Right hindlimb (tissue), 1 donor: ENCODE measurements at regions not wholly inside any gene's neighbourhood (a gene's known extent, or its start where the extent isn't known, plus 50 kb on each side); places are given as distances from the start of the nearest gene placed in this dataset.

ENCODE experiments used
- DNase-seq: peaks from one replicate; pipeline ENCODE4 v3.0.0-alpha.2; 2018

DNA sequence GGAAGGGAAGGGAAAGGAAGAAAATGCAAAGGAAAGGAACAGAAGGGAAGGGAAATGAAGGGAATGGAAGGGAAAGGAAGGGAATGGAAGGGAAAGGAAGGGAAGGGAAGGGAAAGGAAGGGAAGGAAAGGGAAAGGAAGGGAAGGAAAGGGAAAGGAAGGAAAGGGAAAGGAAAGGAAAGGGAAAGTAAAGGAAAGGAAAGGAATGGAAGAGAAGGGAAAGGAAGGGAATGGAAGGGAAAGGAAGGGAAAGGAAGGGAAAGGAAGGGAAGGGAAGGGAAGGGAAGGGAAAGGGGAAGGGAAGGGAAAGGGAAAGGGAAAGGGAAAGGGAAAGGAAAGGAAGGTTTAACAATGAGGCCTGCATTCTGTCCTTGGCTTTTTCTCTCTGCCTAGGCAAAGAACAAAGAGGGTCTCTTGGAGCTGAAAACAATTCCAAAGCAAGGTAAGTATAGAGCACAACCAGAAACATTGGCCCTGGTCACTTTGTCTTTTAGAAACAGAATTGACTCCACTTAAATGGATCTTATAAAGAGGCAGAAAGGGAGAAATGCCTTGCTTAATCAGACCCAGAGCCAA, 525.9 kb upstream of the TMPO start:
- DNase-seq: no peak

GRCh38 chr12:97994746-97995484, 520.5 kb upstream of the TMPO start:
- no peak for DNase-seq

GRCh38 chr12:97995559-97995958, 519.8 kb upstream of the TMPO start:
- no peak for DNase-seq

DNA sequence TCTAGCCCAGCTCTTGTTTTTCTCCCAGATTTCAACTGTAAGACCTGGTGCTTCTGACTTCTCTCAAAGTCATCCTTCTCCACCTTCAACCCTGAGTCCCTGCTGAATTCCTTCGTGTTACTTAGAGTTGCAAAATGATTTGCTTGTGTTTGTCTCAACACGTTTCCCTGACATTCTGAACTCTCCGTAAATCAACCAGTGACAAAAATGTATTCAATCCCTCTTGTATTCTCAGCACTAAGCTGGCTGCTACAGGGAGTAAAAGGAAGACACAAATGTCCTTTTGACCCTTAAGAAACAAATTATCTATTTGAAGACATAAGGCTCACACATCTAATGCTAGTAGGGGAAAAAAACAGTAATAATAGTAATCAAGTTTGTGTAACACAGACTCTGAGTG, 514.0 kb upstream of the TMPO start:
- DNase-seq: no peak

GRCh38 chr12:98002887-98003493, 512.4 kb upstream of the TMPO start:
- peak; percentile 49 for DNase-seq

GRCh38 chr12:98007963-98008362, 507.4 kb upstream of the TMPO start:
- no peak for DNase-seq

- no peak for DNase-seq
These were observed 501.8 kb upstream of the TMPO start for GRCh38 chr12:98013560-98013959.

- DNase-seq: no peak
These were observed 496.6 kb upstream of the TMPO start for GRCh38 chr12:98018836-98019235.

DNA sequence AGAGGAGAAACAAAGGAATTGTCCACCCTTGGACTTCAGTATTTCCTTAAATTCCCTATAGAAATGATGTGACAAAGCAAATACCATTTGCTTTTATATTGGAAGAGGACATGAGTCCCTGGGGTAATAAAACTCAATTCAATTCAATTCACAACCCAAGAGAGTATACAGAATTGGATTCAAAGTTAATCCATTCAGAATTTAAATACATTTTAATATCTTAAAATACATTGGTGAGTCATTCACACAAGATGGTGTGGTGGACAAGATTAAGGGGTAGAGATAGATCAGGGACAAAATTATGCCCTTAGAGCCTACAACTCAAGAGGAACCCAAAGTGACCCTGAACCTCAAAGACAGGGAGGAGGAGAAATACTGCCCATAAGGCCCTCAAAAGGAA, 495.0 kb upstream of the TMPO start:
- no peak for DNase-seq

GRCh38 chr12:98022961-98023360, 492.4 kb upstream of the TMPO start:
- DNase-seq: no peak

DNA sequence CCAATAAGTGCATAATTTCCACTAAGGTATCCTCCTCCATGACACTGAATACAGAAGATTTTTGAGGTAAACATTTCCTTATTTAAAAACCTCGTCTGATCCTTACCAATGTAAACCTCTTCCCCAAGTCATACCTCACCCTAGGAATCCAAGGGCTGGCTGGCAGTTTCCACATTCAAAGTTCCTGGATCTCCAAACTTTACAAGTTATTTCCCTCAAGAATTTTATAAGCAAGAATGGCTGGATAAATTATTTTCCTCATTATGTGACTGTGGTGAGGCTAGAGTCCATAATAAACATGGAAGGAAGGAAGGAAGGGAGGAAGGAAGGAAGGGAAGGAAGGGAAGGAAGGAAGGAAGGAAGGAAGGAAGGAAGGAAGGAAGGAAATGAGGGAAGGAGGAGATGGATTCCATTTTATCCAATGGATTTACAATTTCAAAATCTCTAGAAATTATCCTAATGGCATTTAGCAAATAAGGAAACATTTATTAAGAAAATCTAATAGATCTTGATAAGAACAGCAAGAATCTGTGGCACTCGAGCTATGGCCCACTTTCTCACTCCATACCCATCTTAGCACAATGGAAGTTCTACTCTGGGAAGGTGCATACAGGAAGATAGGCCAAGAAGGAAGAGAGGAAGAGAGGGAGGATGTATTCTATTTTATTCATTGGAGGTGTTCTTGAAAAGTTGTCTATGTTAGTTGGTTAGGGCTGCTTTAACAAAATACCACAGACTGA, 477.8 kb upstream of the TMPO start:
- DNase-seq: no peak

GRCh38 chr12:98042668-98043067, 472.7 kb upstream of the TMPO start:
- no peak for DNase-seq

DNA sequence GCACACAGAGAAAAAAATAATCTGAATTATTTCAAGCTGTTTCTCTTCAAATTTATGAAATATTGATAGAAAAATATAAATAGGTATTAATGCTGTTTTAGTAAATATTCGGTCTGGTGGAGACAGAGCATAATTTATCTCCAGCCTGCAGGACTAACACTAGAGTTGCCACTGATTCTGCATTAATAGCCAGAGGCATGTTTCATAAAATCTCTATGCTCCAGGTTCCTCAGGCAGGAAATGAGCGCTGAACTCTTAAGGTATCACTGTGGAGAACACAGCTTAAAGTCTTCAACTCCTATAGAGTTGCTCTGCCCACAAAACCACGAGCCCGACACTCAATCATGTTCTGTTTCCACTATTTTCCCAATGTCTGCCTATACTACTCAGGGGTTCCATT, 470.0 kb upstream of the TMPO start:
- no peak for DNase-seq

DNA sequence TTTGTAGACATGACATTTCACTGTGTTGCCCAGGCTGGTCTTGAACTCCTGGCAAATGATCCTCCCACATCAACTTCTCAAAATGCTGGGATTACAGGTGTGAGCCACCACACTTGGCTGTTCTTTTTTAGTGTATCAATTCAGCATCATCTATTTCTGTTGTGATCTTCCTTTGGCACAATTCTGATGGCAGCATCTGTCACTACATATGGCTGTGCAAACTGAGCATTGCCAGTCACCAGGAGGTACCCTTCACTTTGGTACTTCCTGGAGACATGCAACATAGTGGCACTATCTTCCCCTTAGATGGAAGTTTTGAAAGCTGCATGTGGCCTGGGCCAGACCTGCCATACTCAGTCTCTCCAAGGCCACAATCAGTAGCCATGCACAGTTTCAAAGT, 467.1 kb upstream of the TMPO start:
- no peak for DNase-seq

DNA sequence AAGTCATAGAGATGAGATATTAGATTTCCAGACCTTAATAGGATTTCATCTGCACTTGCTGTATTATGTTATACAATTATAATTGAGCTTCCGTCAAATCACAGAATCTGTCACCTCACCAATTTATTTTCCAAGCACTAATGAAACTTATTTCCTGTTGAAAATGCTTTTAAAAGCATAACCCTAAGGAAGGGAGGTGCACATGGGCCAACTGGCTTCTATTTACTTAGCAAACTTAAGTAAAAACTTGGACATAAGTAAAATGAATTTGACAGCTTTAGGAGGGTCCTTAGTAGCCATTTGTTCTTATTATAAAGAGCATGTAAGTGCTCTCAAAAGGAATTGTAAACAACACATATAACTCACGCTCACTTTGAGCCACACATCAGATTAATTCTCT, 462.2 kb upstream of the TMPO start:
- DNase-seq: no peak

- DNase-seq: no peak
These were observed 457.7 kb upstream of the TMPO start for GRCh38 chr12:98057701-98058100.

DNA sequence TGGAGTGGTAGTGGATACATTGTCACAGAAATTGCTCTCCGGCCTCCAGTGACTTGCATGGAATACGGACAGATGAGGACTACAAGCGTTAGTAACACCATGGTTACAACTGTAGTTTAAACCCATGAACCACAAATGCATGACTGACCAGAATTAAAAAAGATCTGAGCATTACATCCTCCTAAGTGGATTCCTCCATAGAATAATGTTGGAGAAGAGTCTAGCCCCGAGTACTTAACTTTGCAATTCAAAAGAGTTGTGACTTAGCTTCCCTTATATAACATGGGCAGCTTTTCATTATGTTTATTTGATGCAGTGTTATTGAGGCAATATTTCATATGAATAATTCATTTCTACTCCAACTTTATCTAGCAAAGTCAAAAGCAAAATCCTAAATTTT, 457.2 kb upstream of the TMPO start:
- no peak for DNase-seq

DNA sequence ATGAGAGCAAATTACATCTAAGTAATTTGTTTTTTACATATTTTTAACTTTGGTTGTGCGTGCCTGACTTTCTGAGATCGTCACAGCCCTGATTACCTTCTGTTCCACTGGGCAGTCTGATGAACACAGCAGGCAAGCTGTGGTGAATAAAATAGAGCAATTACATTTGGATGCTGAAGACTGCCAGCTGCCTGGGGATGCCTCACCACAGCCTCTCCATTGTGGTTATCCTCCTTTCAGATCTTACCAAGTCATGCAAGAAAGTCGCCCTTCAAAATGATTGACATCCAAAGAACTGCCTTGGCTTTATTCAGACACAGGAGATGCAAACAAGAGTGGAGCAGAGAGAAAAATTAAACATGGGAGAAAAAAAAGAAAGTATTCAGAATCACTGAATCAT, 456.6 kb upstream of the TMPO start:
- DNase-seq: no peak

DNA sequence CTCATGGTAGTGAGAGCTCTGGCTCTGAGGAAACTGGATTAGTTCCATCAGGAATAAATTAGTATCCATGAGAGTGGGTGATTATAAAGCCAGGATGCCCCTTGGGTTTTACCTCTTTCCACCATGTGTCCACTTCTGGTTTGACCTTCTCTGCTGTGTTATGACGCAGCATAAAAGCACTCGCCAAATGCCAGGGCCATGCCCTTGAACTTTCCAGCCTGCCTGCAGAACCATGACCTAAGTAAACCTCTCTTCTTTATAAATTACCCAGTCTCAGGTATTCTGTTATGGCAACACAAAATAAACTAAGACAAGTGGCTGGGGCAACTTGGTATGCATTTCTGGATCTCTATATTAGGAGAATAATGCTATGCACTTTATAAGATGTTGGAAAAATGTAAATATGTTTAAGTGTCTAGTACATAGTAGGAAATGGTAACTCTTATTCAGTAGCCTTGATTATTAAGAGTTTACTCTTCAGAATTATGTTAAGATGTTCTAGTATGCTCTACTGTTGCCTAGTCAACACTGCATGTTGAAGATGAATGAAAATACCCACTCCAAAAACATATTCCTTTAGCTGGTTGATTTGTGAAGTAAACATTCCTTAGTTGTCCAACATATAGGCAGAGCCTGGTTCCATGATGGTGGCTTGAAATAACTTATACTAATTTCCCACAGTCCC, 455.6 kb upstream of the TMPO start:
- DNase-seq: no peak

GRCh38 chr12:98060411-98060810, 455.0 kb upstream of the TMPO start:
- DNase-seq: no peak

DNA sequence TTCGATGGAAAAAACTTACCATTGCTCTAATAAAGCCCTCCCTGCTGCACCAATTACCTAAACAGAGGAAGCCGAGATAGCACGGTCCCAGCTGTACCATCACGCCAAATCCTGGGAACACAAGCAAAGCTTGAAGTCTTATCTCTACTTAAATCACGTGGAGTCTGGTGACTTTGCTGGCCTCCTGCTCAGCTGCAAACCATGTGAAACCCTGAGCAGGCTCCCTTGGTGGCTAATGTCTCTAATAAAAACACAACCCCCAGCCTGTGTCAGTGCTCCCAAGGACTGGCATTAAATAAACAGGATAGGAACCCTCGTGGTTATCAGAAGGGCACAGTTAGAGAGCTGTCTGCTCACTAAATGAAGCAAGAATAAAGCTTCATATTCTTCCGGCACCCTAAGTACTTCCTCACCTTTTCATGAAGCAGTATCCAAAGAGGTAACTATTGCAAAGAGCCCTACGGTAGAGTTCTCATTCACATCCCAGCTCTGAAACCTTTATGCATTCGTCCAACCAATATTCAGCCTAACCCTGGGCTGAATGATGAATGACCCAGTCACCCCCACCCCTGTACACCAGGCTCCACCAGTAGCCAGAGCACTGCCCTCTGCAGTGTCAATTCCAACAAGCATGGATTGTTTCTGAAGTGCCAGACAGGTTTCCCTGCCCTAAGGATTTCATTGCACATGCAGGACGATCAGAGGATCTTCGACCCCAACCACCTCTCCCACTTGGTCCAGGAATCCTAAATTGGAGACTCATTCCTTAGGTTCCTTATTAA, 452.7 kb upstream of the TMPO start:
- no peak for DNase-seq

- no peak for DNase-seq
These were observed 450.9 kb upstream of the TMPO start for GRCh38 chr12:98064501-98064900.
